ENCODE measurements at regions not wholly inside any gene's neighbourhood (a gene's known extent, or its start where the extent isn't known, plus 50 kb on each side); places are given as distances from the start of the nearest gene placed in this dataset.
"Not testable (repeated sequence)": the region's sequence is repeated elsewhere in the genome, so short reads cannot be mapped to it uniquely, and the experiment has no call there.

DNA sequence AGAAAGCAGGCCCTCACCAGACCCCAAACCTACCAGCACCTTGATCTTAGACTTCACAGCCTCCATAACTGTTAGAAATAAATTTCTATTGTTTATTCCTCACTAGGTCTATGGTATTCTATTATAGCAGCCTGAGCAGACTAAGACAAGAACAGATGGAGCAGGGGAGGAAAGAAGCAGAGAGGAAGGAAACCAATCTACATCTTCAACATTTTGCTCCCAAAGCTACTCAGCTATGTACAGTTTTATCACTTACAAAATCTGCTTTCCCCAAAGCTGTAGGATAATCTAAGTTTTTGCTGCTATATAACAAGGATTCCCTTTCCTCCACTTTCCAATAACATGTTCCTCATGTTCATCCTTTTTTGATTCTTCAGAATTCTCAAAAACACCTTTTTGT is 274.4 kb upstream of the CHAC2 start:
- H3K36me3 ChIP-seq = no peaks in the 10 kb centered on the region
- H3K4me1 ChIP-seq = no peaks in the 10 kb centered on the region
- no peak for DNase-seq
- H3K27ac ChIP-seq = no peak overlapping the region
- H3K27me3 ChIP-seq = no peaks in the 10 kb centered on the region
- no peaks in the 10 kb centered on the region for H3K9me3 ChIP-seq
- intact Hi-C loops (cut with DNase I) = no loop called here
- no peak for ATAC-seq
- TF ChIP-seq, protein P1, sequence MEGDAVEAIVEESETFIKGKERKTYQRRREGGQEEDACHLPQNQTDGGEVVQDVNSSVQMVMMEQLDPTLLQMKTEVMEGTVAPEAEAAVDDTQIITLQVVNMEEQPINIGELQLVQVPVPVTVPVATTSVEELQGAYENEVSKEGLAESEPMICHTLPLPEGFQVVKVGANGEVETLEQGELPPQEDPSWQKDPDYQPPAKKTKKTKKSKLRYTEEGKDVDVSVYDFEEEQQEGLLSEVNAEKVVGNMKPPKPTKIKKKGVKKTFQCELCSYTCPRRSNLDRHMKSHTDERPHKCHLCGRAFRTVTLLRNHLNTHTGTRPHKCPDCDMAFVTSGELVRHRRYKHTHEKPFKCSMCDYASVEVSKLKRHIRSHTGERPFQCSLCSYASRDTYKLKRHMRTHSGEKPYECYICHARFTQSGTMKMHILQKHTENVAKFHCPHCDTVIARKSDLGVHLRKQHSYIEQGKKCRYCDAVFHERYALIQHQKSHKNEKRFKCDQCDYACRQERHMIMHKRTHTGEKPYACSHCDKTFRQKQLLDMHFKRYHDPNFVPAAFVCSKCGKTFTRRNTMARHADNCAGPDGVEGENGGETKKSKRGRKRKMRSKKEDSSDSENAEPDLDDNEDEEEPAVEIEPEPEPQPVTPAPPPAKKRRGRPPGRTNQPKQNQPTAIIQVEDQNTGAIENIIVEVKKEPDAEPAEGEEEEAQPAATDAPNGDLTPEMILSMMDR (IDR thresholded peaks at IDR 0.05) = no peak
- no peak overlapping the region for H3K4me3 ChIP-seq

DNA sequence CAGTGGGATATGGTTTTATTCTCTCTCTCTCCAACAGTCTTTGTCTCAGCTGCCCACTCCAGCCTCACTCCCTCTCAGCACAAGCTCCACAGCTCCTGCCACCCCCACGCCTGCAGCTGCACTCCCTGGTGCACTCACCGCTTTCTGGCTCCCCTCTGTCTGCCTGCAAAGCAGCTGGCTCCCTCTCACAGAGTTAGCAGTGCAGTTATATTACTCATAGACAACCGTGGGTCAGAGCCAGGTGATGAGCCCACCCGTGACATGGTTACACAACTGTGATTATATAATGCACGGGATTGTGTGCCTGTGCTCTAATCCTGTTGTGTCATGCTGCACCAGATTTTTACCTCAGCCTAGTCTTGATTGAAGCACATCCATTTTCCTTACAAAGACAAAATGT is 276.9 kb upstream of the CHAC2 start:
- no peak for DNase-seq

DNA sequence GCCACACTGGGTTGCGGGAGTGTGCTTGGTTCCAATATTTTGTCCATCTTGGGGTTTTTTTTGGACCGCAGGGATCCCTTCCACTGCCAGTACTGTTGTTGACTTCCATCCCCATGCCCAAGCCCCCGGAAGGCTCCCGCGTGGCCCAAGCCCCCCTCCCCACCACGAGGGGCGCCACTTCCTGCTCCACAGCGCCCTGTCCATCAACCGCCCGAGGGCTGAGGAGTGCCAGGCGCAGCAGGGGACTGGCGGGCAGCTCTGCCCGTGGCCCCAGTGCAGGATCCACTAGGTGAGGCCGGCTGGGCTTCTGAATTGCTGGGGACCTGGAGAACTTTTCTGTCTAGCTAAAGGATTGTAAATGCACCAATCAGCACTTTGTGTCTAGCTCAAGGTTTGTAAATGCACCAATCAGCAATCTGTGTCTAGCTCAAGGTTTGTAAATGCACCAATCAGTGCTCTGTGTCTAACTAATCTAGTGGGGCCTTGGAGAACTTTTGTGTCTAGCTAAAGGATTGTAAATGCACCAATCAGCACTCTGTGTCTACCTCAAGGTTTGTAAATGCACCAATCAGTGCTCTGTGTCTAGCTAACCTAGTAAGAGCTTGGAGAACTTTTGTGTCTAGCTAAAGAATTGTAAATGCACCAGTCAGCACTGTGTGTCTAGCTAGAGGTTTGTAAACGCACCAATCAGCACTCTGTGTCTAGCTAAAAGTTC is 281.3 kb upstream of the CHAC2 start:
- H3K4me1 ChIP-seq; intact Hi-C loops (cut with DNase I); ATAC-seq; H3K4me3 ChIP-seq; H3K27me3 ChIP-seq; H3K9me3 ChIP-seq; H3K27ac ChIP-seq; H3K36me3 ChIP-seq: not testable (repeated sequence)
- peak in 1 of 4 donors; percentile 64 for DNase-seq

More for the DNA sequence above, 276.9 kb upstream of the CHAC2 start:
- intact Hi-C loops (cut with DNase I) = no loop called here
- H3K4me1 ChIP-seq = no peaks in the 10 kb centered on the region
- H3K27ac ChIP-seq = no peak overlapping the region
- H3K36me3 ChIP-seq = no peaks in the 10 kb centered on the region
- no peaks in the 10 kb centered on the region for H3K9me3 ChIP-seq
- TF ChIP-seq, protein P1 (IDR thresholded peaks at IDR 0.05) = no peak
- ATAC-seq = peak; percentile 56
- H3K27me3 ChIP-seq = no peaks in the 10 kb centered on the region
- H3K4me3 ChIP-seq = no peak overlapping the region

DNA sequence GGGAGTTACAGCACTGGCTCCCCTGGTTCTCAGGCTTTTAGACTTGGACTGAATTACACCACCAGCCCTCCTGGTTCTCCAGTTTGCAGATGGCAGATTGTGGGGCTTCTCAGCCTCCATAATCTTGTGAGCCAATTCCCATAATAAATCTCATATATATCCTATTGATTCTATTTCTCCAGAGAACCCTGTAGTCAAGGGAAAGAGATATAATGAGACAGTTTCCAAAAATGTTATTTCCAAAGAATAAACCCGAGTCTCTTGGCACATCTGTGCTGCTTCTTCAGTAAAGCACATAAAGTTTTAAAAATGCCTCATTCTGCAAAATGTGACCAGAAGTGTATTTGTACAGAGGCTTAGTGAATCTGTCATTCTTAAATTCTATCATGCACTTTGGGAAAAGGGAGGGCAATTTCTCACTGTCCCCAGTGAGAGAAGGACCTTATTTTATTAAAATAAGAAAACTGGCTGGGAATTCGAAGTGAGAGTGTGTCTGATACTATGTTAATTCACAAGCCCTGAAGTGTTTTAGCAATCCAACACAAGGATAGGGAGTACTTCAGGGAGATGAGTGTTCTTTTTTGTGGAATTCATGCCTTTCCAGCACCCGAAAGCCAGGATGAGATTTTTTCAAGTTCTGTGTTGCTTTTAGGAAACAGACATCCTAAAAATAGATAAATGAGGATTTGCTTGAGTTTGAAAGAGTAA is 282.4 kb upstream of the CHAC2 start:
- Histone ChIP-seq H3K36me3 (no peaks in the 10 kb centered on the region), H3K9me3 (peaks cover 0 to 5% of the 10 kb centered on the region in 2 donors), H3K4me3 (no peak overlapping the region), H3K4me1 (no peaks in the 10 kb centered on the region), H3K27me3 (no peaks in the 10 kb centered on the region), H3K27ac (no peak overlapping the region)
- TF ChIP-seq, protein P1 (IDR thresholded peaks at IDR 0.05) = no peak
- DNase-seq (no peak), ATAC-seq (no peak)
- intact Hi-C loops (cut with DNase I) = no loop called here

DNA sequence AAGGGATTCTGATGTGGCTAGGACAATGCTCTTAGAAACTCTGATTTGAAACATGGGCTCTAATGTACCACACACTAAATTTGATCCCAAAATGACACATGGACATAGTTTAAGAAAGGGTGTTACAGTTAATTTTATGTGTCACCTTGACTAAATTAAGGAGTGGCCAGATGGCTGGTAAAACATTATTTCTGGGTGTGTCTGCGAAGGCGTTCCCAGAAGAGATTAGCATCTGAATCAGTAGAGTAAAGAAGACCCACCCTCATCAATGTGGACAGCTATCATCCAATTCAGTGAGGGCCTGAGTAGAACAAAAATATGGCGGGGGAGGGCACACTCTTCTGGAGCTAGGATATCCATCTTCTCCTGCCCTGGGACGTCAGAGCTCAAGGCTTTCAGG is 283.1 kb upstream of the CHAC2 start:
- no peaks in the 10 kb centered on the region for H3K27me3 ChIP-seq
- peaks cover 0 to 5% of the 10 kb centered on the region in 2 donors for H3K9me3 ChIP-seq
- ATAC-seq (no peak), DNase-seq (no peak)
- no peaks in the 10 kb centered on the region for H3K4me1 ChIP-seq
- no peak overlapping the region for H3K27ac ChIP-seq
- TF ChIP-seq, protein P1 (IDR thresholded peaks at IDR 0.05) = no peak
- H3K4me3 ChIP-seq = no peak overlapping the region
- no peaks in the 10 kb centered on the region for H3K36me3 ChIP-seq
- intact Hi-C loops (cut with DNase I) = no loop called here
